Activated CD4-positive, alpha-beta T cell treated with anti-CD3 and anti-CD28 coated beads, Interleukin-2, Interleukin-4, amounts not matched to agents 100 ng/mL and 50 ng/mL, durations not matched to agents 16 hours and 8 hours (primary cell): ENCODE measurements at regions not wholly inside any gene's neighbourhood (a gene's known extent, or its start where the extent isn't known, plus 50 kb on each side); places are given as distances from the start of the nearest gene placed in this dataset.

Experiments
- DNase-seq: peaks from one replicate; pipeline ENCODE4 v3.0.0-alpha.2; 2020; ENCODE audit warnings: low spot score

DNA sequence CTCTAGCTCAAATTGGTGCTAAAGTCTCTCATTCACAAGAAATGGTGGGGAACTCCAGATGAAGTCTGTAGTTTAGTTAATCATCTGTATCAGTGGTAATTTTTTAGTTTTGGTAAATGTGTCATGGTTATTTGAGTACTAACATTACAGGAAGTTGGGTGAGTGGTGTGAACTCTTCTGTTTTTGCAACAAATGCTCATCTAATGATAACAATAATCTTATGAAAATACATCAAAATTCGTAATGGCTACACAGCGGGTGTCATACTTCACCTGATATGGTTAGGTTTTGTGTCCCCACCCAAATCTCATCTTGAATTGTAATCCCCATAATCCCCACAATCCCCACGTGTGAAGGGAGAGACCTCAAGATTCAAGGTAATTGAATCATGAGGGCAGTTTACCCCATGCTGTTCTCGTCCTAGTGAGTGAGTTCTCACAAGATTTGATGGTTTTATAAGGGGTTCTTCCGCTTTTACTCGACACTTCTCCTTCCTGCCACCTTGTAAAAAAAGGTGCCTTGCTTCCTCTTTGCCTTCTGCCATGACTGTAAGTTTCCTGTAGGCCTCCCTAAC is 209.3 kb upstream of the FOXN3 start:
- no peak for DNase-seq

DNA sequence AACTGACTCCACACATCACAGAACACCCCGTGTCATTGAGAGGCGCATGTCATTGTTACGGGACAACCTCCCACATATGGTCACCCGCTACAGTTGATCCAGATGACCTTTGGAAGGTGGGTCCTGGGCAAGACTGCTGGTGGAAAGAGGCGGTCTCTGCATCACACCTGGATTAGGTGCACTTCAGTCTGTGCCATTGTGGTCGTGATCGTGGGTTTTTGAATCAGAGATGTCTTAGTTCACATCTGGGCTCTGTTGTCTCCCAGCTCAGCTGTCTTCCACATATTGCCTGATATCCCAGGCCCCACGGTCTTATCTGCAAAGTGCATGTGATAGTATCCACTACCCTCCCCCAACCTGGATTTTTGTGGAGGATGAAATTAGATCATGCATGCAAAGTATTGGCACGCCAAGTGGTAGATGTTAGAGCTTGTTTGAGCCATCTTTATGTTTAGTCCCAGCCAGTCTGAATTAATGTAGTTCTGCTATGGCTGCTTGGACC is 208.7 kb upstream of the FOXN3 start:
- no peak for DNase-seq

GRCh38 chr14:89625244-89625713 is 208.2 kb upstream of the FOXN3 start:
- DNase-seq = no peak

DNA sequence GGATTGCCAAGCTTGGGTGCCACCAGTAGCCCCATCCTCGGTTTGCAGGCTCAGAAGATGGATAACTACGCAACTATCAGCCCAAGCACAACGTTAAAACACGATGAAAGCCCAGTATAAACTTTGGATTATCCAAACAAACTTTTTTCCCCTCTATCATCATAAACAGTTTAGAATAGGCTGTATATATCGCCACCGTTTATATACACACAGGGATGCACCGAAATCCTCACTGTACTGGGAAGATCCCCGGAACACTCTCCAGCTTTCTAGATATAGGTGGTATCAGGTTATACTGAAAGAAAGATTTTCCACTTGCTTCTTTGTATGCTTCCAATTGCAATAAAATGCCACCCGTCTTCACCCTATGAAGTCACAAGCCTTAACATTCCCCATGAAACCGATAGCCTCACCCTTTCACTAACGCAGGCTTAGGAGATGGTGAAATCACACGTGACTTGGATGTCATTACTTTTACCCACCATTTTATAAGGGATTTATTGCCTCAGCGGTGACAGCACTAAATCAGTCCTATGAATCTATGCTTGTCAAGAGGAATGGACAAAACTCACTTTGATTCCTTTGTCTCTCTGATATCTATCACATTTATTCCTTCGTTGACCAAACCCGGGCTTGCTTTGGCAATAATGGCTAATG is 207.6 kb upstream of the FOXN3 start:
- no peak for DNase-seq

DNA sequence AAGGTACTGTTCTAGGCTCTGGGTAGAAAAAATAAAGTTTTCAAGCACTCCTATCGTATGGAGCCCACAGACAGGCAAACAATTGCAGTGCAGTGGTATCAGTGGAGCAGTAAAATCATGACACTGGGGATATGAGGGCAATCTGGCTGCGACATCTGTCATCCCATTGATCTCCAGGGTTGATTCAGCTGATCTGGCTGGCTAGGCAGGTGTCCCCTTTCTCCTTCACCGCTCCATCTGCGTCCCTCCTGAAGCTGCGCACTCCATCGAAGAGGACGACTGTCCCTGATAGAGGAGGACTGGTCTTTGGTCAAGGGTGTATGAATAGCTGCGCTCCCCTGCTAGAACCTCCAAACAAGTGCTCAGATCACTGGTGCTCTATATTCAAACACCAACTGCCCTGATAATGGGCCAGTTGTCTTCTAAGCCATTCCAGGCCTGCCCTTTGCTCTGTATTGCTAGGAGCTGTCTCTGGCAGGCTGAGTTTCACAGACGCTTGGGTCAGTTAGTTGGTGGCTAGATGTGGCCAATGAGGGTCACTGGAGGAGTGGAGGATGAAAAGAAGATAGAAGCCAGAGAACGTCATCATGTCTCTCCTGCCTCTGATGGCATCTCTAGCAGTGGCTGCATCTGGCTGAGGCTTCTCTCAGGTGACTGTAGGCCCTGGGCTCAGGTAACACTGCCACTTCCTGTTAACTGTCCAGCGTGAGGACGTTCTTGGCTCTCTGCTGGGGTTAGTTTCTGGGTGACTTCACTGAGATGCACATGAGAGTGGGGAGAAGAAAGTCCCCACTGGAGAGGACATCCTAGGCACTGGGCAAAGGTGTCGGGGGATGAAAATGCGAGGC is 205.0 kb upstream of the FOXN3 start:
- DNase-seq = no peak

GRCh38 chr14:89621009-89621421 is 204.0 kb upstream of the FOXN3 start:
- peak; percentile 76 for DNase-seq

GRCh38 chr14:89620436-89620835 is 203.4 kb upstream of the FOXN3 start:
- DNase-seq = no peak

DNA sequence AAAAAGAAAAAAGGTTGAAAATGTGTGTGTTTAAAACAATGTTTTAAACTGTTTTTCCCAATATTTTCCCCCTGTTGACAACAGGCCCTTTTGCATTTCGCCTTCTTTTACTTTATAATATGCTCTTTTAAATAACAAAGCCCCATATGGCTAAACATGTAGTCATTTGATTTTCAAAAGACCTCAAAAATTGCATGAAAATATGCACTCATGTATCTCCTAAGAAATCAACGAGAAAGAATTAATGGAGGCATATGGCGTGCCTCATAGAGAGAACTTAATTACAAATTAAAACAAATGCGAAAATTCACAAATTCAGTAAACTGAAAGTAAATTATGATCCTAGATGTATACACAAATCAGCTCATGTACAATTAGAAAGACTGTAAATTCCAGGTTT is 202.6 kb upstream of the FOXN3 start:
- no peak for DNase-seq

DNA sequence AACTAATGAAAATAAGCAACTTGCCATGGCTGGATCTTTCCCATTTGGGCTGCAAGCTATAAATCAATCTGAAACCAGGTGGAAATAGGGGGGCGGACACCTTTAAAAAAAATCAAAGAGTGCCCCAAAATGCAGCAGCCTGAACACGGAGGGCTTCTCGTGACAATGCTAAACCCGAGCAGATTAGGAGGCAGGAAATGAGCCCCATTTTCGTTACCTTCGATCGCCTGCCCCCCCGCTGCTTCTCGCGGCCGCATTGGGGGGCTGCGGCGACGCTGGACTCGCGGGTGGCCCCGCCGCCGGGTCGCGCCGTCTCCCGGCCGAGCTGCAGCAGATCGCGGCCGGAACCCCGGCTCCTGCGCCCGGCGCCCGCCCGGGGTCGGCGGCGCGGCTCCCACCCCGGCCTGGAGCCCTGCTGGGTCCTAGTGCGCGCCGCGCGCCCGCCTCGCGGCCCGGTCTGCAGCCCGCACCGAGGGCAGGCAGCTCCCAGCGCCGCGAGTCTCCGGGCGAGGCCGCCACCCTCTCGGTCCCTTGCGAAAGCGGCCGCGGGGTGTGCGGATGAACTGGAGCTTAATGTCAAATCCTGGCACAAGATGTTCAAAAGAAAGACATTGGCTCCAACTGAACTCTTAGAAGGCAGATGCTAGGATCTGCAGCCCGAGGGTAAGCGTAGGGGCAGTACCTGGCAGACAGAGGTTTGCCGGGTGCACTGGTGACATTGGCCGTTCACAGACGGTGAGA is 201.9 kb upstream of the FOXN3 start:
- peak; percentile 67 for DNase-seq

- DNase-seq = no peak
Measured at GRCh38 chr14:89618330-89618708, 201.3 kb upstream of the FOXN3 start.

DNA sequence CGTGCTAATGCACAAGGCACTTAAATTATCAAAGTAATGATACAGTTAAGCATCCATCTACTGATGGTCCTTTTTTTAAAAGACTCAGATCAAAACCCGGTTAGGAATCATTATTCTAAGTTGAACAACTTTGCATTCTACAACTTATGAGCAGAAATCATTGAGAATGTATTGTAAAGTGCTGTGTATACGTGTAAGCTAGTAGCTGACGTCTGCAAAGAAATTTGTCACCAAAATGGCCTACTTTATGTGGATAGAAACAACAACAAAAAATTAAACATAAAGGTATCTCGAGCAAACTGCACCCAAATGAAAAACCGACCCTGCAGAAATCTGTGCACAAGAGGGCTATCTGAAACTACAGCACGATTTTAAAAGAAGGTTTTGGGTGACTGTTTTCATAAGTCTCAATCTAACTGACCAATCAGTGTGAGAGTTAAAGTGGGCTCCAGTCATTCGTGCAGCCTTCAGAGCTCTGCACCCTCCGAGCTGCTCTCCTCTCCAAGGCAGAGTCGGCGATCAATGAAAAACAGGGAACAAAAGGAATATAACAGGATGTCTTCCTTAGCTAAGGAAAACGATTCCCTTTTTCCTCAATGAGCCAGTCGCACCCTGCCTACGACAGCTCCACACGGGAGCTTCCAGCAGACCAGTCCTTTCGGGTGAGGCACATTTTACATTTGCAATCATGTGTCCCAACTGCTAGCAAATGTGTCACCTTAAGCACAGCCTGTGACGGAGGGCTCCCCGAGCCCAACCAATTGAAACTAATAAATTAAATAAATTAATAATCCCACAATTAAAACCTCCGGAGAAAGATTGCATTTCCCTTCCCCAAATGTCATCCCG is 200.7 kb upstream of the FOXN3 start:
- DNase-seq = no peak

- peak; percentile 73 for DNase-seq
Measured at GRCh38 chr14:89616852-89617341, 199.9 kb upstream of the FOXN3 start.

- no peak for DNase-seq
Measured at GRCh38 chr14:89616425-89616824, 199.4 kb upstream of the FOXN3 start.

DNA sequence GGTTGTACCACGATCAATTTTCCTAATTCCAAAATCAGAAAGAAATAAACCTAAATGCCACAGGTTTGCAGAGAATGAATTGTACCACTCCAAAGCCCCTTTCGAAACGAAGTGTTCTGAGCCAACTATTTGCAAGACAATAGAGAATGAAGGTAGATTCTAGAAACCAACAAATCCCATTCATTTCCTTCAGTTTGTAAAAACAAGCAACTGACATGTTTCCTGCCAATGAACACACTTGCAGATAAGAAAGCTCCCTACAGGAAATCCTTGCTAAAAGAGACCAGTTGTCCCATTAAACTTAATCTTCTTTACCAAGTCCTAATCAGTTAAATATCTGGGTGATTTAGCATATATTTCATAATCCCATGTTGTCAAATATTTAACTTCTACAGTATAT is 198.4 kb upstream of the FOXN3 start:
- no peak for DNase-seq

DNA sequence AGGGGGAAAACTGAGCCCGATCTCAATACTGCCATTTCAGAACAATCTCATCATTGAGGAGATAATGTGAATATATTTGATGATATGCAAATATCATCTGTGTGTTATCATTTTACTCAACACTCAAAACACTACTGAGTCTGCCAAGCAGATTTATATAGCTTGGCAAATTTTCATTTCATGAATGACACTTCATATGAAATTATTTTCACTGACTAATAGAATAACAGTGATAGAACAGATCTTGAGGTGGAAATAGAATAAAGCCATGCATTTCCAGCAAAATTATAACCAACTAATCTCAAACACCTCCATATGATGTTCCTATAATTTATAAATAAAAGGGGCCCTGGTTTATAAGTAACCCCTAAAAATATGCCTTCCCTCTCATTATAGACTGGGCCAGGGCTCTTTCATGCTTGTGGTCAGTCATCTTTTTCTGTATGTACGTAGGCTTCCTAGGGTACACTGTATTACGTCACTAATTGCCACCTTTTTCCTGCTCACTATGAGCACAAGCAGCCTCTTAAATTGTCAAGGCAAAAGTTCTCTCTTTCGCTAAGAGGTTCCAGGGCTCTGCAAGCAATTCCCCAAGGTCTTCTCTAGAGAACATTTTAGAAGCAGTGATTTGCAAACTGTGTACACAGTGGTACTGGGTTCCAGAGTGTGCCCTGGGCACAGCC is 197.1 kb upstream of the FOXN3 start:
- DNase-seq = peak; percentile 13

DNA sequence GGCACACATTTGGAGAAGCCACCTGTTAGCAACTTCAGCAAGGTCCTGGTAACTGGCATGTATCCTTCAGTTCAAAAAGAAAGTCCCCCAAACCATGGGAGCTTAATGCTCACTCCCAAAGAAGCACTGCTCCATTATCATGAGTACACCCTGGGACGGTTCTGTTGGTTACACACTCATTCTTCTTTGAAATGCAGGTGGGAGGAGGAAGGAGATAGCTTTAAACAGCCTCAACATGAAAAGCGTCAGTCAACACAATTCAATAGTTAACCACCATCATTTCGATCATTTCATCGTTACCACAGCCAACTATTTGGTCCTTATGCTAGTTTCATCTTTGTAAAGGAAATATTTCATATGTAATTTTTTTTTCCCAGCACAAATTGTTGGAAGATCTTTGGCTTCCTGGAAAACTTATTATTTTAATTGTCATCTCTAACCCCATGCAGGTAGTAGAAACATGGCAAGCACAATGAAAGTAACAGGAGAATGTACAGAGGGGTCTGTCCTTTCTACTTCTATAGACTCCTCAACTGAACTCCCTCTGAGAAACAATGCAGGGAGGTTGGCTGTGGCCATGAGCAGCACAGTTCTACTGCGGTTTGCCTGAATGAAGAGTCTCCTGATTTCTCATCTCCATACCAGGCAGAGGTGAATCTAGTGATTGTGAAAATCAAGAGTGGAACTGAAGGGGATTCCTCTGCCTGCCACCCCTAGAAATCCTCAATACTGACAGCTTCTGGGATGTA is 196.4 kb upstream of the FOXN3 start:
- peak; percentile 65 for DNase-seq

DNA sequence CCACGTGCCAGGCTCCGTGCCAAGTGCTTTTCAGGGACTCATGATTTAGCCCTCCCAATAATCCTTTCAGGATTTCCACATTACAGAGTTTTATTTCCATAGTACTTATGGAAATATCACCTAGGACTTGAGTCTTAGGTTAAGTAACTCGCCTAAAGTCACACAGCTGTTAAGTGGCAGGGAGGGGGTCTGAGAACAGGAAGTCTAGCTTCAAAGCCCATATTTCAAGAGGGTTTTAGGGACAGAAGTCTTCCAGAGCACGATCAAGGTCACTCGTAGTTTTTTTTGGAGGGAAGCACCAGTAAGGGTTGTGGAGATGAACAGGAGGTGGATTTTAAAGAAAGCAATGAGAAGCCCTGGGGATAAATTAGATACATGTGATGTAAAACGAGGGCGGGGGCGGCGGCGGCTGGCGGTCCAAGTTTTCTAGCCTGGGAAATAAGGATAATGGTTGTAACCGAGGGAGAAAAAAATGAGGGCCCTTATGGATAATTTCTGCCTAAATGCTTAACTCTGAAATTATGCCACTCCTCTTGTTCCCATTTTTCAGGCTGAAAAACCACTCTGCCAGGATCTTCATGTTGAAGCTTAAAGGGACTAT is 192.6 kb upstream of the FOXN3 start:
- DNase-seq = no peak

- DNase-seq = no peak
Measured at GRCh38 chr14:89607453-89607852, 190.4 kb upstream of the FOXN3 start.

GRCh38 chr14:89603938-89604480 is 187.0 kb upstream of the FOXN3 start:
- DNase-seq = no peak
